ENCODE measurements at regions not wholly inside any gene's neighbourhood (a gene's known extent, or its start where the extent isn't known, plus 50 kb on each side); places are given as distances from the start of the nearest gene placed in this dataset.
"Not testable (repeated sequence)": the region's sequence is repeated elsewhere in the genome, so short reads cannot be mapped to it uniquely, and the experiment has no call there.

DNA sequence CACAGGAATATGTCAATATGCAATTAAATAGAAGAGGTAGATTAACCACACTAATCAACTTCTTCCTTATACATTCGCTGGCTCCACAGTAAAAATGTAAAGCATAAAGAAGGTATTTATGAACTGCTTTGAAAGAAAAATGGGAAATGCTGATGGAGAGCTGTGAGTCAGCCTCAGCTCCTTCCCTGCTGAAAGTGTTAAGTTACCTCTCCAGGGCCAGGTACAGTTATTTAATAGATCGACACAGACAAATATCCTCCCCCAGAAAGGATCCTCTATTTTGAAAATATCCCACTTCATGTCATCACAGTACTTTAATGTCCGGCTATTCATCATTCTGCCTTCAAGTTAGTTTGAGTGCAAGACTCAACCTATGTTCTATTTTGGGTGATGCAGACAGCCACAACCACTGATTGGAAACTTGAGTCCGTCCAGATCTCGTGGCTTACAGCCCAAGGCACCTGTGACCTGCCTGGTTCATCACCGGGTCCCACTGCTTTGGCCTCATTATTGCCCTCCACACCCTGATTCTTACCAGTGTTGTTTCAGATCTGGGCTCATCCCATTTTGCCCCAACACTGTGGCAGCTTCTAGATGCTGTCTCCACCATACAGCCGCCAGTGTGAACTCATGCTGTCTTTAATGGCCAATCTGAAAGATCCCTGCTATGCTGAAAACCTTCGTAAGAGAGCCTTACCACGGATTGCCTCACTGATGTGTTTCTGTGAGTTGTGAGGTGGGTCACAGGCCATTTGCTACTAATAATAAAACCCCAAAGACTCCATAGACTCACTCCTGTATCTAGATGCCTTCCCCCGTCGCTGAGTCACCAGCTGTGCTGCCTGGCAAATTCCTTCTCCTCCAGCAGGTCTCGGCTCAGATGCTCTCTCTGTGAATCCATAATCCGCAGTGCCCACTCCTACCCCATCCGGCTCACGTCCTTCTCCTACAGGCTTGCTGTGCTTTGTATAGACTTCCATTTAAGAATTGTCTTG, 56.2 kb upstream of the DDAH1 start:
- DNase-seq (ENCODE audit: low read depth) = peak; percentile 88

- DNase-seq (ENCODE audit: low read depth) = not testable (repeated sequence)
These were observed 57.5 kb upstream of the DDAH1 start for GRCh38 chr1:85522458-85522857.

- DNase-seq (ENCODE audit: low read depth) = not testable (repeated sequence)
These were observed 57.5 kb upstream of the CCN1 start for GRCh38 chr1:85523061-85523460.

DNA sequence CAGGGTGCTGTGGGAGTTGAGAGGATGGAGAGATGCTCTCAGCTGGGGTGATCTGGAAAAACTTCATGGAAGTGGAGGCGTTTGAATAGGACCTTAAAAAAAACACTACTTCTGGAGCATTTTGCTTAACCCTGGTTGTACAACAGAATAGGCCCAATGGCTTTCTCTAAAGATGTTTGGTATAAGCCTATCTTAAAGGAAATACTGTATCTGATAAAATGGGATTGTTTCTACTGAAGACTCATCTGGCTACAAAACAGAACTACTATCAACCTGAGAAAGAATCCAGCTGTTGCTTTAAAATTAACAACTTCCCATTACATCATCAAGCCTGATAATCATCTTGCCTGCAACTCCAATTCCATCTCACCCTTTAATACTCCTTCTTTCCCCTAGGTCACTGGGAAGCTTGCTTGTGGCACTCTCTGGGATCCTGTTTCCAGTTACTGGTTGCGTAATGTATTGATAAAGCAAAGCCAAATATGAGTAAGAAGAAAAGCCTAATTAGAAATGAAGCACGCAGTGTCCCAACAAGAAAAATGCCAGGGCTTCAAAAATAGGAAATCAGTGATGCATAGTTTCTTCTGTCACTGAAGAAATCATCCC, 56.2 kb upstream of the CCN1 start:
- peak; percentile 32 for DNase-seq (ENCODE audit: low read depth)

DNA sequence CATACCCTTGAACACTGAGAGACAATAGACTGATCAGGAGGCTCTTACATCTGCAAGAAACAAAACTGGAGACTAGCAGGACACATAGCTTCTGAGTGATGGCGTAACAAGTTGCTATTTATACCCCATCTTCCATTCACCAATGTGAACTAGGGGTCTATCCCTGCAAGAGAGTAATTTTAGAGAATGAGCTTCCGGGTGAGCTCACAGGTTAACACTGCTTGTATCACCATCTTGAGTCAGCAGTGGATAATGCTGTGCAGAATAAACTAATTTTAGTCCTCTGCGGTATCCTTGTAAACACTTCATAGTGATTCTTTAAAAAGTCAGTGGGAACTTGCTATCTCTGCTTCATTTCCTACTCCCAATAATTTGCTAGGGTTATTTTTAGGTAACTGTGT, 55.0 kb upstream of the CCN1 start:
- DNase-seq (ENCODE audit: low read depth) = peak; percentile 25

GRCh38 chr1:85526216-85526615, 54.3 kb upstream of the CCN1 start:
- DNase-seq (ENCODE audit: low read depth) = peak; percentile 21

DNA sequence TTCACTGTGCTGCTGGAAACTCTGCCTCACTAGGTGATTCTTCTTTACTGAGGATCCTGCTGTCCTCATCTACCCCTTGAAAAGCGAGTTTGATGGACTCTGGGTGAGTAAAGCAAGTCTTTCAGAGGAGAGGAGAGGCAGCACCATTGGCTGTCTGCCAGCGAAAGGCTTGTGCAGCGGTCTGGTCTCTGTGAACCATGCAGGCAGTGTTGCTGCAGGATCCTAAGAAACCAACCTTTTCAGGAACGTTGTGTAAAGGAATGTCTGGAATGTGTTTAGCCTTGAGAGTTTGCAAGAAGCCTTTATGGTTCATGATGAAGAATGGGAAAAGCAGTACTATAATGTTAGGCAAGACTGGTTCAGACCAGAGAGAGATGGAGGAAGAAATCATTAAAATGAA, 53.4 kb upstream of the CCN1 start:
- DNase-seq (ENCODE audit: low read depth) = peak; percentile 94
